ENCODE measurements at regions not wholly inside any gene's neighbourhood (a gene's known extent, or its start where the extent isn't known, plus 50 kb on each side); places are given as distances from the start of the nearest gene placed in this dataset.

GRCh38 chr22:46070803-46071450 is 79.4 kb upstream of the PPARA start:
- H3K27me3 ChIP-seq: no peaks in the 10 kb centered on the region
- TF ChIP-seq POLR2A (IDR thresholded peaks at IDR 0.05): peak in 1 of 3 donors; percentile 40
- TF ChIP-seq, protein P1, sequence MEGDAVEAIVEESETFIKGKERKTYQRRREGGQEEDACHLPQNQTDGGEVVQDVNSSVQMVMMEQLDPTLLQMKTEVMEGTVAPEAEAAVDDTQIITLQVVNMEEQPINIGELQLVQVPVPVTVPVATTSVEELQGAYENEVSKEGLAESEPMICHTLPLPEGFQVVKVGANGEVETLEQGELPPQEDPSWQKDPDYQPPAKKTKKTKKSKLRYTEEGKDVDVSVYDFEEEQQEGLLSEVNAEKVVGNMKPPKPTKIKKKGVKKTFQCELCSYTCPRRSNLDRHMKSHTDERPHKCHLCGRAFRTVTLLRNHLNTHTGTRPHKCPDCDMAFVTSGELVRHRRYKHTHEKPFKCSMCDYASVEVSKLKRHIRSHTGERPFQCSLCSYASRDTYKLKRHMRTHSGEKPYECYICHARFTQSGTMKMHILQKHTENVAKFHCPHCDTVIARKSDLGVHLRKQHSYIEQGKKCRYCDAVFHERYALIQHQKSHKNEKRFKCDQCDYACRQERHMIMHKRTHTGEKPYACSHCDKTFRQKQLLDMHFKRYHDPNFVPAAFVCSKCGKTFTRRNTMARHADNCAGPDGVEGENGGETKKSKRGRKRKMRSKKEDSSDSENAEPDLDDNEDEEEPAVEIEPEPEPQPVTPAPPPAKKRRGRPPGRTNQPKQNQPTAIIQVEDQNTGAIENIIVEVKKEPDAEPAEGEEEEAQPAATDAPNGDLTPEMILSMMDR (IDR thresholded peaks at IDR 0.05): no peak
- no peaks in the 10 kb centered on the region for H3K9me3 ChIP-seq
- intact Hi-C loops (cut with DNase I): no loop called here
- H3K4me3 ChIP-seq: peak overlapping the region; percentile 24 to 30
- DNase-seq: peak; percentile 62 to 79 (median 68)
- peak overlapping the region; percentile 99 to 100 (median 100) for H3K27ac ChIP-seq
- WGBS, 2 donors: 0 to 1% methylated on average over 15 to 27 of the region's 112 CpGs
- H3K36me3 ChIP-seq (replicated peaks in 1 of 2; ENCODE audit: insufficient read depth in 1 of 2, low read depth in 2 of 2): no peaks in the 10 kb centered on the region
- peaks cover 49% of the 10 kb centered on the region for H3K4me1 ChIP-seq
- peak; percentile 49 for ATAC-seq

DNA sequence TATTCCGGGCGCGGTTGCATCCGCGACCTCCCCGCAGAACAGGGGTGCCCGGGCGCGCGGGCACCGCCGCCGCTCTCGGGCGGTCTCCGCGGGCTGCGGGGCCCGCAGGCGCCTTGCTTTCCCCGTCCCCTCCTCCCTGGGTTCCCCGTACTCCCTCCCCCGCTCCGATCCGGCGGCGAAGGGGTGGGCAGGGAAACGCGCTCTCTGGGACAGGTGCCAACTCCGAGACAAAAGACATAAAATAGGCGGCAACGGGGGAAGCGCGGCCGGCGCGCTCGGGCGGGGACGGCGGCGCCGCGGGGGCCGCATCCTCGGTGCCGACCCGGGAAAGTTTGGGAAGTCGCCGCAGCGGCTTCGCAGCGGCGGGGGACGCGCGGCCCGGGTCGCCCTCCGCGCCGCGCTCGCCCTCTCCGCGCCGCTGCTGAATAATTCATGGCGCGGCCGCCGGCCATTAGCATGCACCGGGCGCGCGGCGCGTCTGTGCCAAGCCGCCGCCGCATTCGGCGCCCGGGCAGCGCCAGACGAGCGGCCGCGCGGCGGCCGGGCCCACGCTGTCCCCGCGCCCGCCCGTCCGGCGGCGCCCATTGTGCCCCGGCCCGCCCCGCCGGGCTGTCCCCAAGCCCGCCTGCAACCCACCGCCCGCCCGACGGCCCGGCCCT is 78.7 kb upstream of the PPARA start:
- H3K9me3 ChIP-seq: no peaks in the 10 kb centered on the region
- H3K4me1 ChIP-seq: peaks cover 49% of the 10 kb centered on the region
- H3K27me3 ChIP-seq: no peaks in the 10 kb centered on the region
- DNase-seq: peak; percentile 93 to 95 (median 94)
- intact Hi-C loops (cut with DNase I): no loop called here
- H3K36me3 ChIP-seq (replicated peaks in 1 of 2; ENCODE audit: insufficient read depth in 1 of 2, low read depth in 2 of 2): no peaks in the 10 kb centered on the region
- TF ChIP-seq, protein P1 (IDR thresholded peaks at IDR 0.05): no peak
- peak; percentile 59 to 69 (median 65) for TF ChIP-seq POLR2A (IDR thresholded peaks at IDR 0.05)
- peak overlapping the region in 1 of 2 donors; percentile 67 for H3K4me3 ChIP-seq
- peak; percentile 59 for ATAC-seq
- H3K27ac ChIP-seq: peak overlapping the region; percentile 98 to 100 (median 99)
- 0% methylated on average over 14 to 77 of the region's 109 CpGs for WGBS, 2 donors

DNA sequence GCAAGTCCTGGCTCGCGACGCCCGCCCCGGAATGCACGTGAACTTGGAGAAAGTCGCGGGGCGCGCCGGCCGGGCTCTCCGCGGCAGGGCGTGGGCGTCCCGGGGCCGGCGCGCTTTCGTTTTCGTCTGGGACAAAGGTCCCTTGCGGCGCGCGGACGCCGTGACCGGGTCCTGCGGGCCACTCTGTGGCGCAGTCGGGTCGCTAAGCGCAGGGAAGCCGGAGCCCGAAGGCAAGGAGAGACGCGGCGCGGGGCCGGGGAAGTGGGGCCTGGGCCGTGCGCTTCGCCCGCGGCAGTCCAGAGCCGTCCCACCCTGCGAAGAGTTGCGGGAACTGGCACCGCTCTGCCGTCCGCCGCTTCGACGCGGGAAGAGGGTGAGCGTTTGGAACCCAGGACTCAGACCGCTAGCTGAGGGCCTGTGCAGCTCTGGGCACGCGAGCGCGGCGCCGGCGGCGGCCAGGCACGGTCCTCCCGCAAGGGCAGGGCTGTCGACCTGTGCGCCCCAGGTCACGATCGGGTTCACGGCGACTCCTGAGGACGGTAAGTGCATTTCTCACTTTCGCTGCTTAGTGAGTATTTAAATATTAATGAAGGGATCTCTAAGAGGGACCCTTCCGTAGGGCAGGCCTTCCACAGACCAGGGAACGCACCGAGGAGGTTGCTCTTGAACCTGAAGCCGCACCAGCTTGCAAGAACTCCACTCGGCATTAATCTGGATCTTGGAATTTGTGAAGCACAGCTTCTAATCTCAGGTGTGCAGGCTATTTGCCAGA is 78.0 kb upstream of the PPARA start:
- Histone ChIP-seq H3K36me3 (replicated peaks in 1 of 2; ENCODE audit: insufficient read depth in 1 of 2, low read depth in 2 of 2) (no peaks in the 10 kb centered on the region), H3K27me3 (no peaks in the 10 kb centered on the region), H3K4me1 (peaks cover 49% of the 10 kb centered on the region), H3K4me3 (peak overlapping the region; percentile 67 to 81), H3K27ac (peak overlapping the region; percentile 98 to 100 (median 99)), H3K9me3 (no peaks in the 10 kb centered on the region)
- TF ChIP-seq, protein P1 (IDR thresholded peaks at IDR 0.05): no peak
- peak in 2 of 3 donors; percentile 8 to 44 for TF ChIP-seq POLR2A (IDR thresholded peaks at IDR 0.05)
- intact Hi-C loops (cut with DNase I): no loop called here
- ATAC-seq (peak; percentile 0), DNase-seq (peak; percentile 63 to 69 (median 68))
- WGBS, 2 donors: 0 to 1% methylated on average over 15 to 66 of the region's 81 CpGs

DNA sequence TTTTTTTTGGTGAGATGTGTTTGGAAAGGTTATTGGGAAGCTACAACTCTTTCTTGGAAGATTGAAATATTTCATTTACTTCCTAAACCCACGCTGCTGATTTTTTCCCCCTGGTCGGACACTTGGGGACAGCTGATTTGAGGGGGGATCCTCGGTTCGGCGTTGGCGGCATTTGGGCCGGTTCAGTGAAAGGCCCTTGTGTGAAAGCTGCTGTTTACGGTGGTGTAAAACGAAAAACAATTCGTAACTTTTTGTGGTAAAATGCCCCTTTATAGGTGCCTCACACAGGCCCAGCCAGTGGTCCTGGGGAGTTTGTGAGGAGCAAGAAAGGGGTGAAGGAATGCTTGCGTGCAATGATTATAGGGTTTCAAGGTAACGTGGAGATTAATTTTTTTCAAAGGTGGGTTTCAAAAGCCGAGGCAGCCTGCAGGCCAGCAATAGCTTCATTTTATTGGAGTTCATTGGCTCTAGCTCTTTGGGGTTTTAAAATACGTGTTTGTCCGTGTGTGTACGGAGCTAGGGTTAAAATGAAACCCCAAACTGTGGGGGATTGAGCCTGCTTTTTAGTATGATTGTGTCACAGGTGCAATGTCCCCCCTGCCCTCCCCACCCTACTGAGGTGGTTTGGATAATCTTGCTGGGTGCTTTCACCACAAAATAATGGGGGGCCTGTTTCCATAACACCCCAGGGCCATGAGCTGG is 77.2 kb upstream of the PPARA start:
- H3K27ac ChIP-seq: peak overlapping the region; percentile 98 to 100 (median 99)
- WGBS, 2 donors: 2 to 10% methylated on average over 16 of the region's 16 CpGs
- H3K9me3 ChIP-seq: no peaks in the 10 kb centered on the region
- H3K36me3 ChIP-seq (replicated peaks in 1 of 2; ENCODE audit: insufficient read depth in 1 of 2, low read depth in 2 of 2): no peaks in the 10 kb centered on the region
- TF ChIP-seq POLR2A (IDR thresholded peaks at IDR 0.05): no peak
- TF ChIP-seq, protein P1 (IDR thresholded peaks at IDR 0.05): no peak
- ATAC-seq (no peak), DNase-seq (peak in 2 of 4 donors; percentile 9 to 11)
- H3K4me3 ChIP-seq: peak overlapping the region; percentile 67 to 81
- peaks cover 49% of the 10 kb centered on the region for H3K4me1 ChIP-seq
- H3K27me3 ChIP-seq: no peaks in the 10 kb centered on the region
- intact Hi-C loops (cut with DNase I): no loop called here
